LNCAP (cell line): ENCODE measurements at regions not wholly inside any gene's neighbourhood (a gene's known extent, or its start where the extent isn't known, plus 50 kb on each side); places are given as distances from the start of the nearest gene placed in this dataset.
A peak's percentile ranks its signal among the peaks of the same experiment; 100 is the strongest.

Experiments used
- CTCF ChIP-seq: fragments of 450-650 bp; IDR thresholded peaks from 2 replicates; pipeline ENCODE4 v1.5.1; 2017; ENCODE audit warnings: mild to moderate bottlenecking

- TF ChIP-seq CTCF = no peak
These were observed 334.9 kb upstream of the MON1B start for GRCh38 chr16:76856112-76856511.

- TF ChIP-seq CTCF = no peak
These were observed 333.6 kb upstream of the MON1B start for GRCh38 chr16:76857402-76857801.

DNA sequence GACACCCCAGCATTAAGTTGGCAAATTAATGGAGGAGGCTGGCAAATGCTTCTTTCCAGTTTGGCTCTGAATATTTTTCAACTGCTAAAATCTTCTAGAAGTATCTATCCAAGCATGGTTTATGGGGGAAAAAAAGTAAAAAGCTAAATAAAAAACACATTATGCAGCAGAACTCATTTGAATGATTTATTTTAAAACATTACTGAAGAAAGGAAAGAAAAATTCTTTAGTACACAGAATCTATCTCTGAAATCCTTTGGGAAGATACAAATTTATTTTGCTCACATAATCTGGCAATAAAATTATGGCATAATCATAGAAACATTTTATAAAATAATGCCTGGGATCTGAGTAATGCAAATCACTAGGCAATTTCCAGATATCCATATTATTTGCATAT lies 328.1 kb upstream of the MON1B start:
- TF ChIP-seq CTCF = no peak

DNA sequence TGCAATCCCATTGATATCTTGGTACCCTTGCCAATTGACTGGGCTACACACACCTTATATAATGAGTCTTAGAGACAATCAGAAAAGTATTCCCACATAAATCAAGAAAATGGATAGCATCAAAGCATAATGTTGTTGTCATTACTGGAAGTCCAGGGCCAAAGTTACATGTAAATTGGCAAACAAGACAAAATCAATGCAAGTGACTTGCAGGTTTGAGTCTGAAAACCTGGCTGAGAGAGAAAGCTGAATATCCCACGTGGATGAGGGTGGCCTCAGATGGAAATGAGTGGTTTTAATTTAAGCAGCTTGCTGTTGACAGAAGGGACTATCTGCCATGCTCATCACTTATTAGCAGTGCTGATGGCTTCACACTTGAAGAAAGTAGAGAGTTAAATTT lies 324.0 kb upstream of the MON1B start:
- no peak for TF ChIP-seq CTCF

DNA sequence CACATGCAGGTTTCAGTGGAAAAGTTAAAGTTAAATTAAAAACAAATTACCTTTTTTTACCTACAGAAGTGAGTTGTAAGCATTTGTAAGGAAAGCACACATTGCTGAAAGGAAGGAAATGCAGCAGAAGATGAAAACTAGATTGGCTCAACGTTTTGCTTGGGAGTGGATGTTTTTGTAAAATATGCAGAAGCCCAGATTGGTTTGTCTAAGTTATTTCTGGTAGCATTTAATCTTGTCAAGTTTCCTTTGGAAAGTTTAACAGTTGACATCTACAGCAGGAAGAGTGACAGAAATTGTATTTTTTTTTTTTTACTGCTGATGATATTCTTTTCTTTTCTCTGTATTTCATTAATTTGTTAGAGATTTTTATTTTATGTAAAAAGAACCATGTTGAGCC lies 315.1 kb upstream of the MON1B start:
- no peak for TF ChIP-seq CTCF

DNA sequence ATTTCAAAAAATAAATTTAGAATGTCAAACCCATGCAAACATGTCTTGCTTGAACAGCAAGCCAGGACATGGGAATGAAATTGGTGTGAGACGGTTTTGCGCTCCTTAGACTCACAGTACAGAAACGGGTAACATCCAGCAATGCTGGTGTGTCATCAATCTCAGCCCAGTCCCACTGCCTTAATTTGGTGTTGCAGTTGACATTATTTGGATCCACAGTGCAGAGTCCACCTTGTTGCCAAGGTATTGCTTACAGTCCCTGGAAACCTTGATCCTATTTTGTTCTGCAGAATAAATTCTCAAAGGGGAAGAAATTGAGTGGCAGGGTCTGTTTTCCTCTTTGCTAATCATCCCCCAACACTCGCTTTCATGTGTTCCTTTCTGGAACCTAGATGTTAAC lies 311.6 kb upstream of the MON1B start:
- no peak for TF ChIP-seq CTCF

DNA sequence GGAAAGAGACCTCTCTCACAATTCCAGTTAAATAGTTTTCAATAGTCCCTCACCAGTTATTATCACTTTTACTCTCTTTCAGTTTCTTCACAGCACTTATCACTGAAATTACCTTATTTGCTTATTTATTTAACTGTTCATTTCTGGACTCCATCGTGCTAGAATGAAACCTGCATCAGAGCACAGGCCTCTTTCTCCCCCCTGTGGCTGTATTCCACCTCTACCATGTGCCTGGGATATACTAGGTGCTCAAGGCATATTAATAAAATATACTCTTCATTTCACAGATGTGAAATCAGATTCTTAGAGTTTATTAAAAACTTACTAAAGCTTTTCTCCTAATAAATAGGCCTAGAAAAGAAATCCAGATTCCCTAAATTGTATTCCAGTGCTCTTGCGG lies 308.9 kb upstream of the MON1B start:
- TF ChIP-seq CTCF = peak; percentile 34; the same call in 1 of the 2 replicates

DNA sequence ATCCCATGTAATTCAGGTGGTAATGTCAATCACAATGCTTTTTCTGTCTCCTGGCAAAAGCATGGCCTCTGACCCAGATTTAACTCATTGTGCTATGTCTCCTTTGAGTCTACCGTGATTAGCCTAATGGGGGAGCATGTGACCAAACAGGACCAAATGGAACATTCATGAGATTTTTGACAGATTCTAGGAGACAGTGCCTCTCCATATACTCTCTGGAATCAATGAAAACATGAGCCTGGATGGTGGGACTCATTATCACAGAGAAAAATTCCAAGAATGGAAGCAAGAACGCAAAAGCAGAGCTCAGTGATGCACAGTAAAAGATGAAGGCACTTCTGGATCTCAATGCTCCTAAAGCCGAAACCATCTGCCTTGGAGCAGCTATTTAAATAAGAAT lies 307.9 kb upstream of the MON1B start:
- TF ChIP-seq CTCF = no peak
